GM23338 (cell line): ENCODE measurements at regions not wholly inside any gene's neighbourhood (a gene's known extent, or its start where the extent isn't known, plus 50 kb on each side); places are given as distances from the start of the nearest gene placed in this dataset.

Experiments used
- ATAC-seq: fragments of 200-7000 bp; cut with Tn5 transposase; 3 replicates; pipeline ENCODE4 v1.9.1; 2020
- DNase-seq: peaks from one replicate; pipeline ENCODE4 v3.0.0-alpha.2; 2015; ENCODE audit warnings: low spot score
- H2AFZ ChIP-seq: fragments of 200-600 bp; sonication (generic); 2 replicates; pipeline ENCODE4 v1.8.0; 2016; ENCODE audit warnings: antibody characterized with exemption, mild to moderate bottlenecking, moderate library complexity
- H3F3A ChIP-seq: fragments of 200-600 bp; sonication (generic); replicated peaks from 2 replicates; pipeline ENCODE4 v1.8.0; 2017; ENCODE audit warnings: antibody characterized with exemption, mixed run types, low read depth
- H3K27ac ChIP-seq: fragments of 200-600 bp; sonication (generic); 2 replicates; pipeline ENCODE4 v1.6.1; 2016; ENCODE audit warnings: low read depth
- H3K27me3 ChIP-seq: fragments of 200-600 bp; sonication (generic); 2 replicates; pipeline ENCODE4 v1.8.0; 2016; ENCODE audit warnings: mild to moderate bottlenecking, mixed run types, moderate library complexity; ENCODE audit not compliant: insufficient read depth
- H3K36me3 ChIP-seq: fragments of 200-600 bp; sonication (generic); 2 replicates; pipeline ENCODE4 v1.8.0; 2016; ENCODE audit warnings: mild to moderate bottlenecking; ENCODE audit not compliant: insufficient read depth
- H3K4me1 ChIP-seq: fragments of 200-600 bp; sonication (generic); 2 replicates; pipeline ENCODE4 v1.8.0; 2016; ENCODE audit warnings: mild to moderate bottlenecking, moderate library complexity; ENCODE audit not compliant: insufficient read depth
- H3K4me2 ChIP-seq: fragments of 200-600 bp; sonication (generic); 2 replicates; pipeline ENCODE4 v1.7.1; 2017; ENCODE audit warnings: mixed run types
- H3K4me3 ChIP-seq: fragments of 200-600 bp; sonication (generic); 2 replicates; pipeline ENCODE4 v1.6.1; 2016; ENCODE audit warnings: mixed run types
- H3K79me2 ChIP-seq: fragments of 200-600 bp; sonication (generic); replicated peaks from 2 replicates; pipeline ENCODE4 v1.8.0; 2017; ENCODE audit warnings: mild to moderate bottlenecking; ENCODE audit not compliant: insufficient read depth
- H3K9me2 ChIP-seq: fragments of 200-600 bp; sonication (generic); 2 replicates; pipeline ENCODE4 v1.8.0; 2017; ENCODE audit not compliant: insufficient read depth
- H4K20me1 ChIP-seq: fragments of 200-600 bp; sonication (generic); replicated peaks from 2 replicates; pipeline ENCODE4 v1.8.0; 2017; ENCODE audit warnings: mild to moderate bottlenecking; ENCODE audit not compliant: insufficient read depth
- H3K27ac Mint-ChIP-seq: 2 replicates; pipeline ENCODE4 v1.8.0; 2020; ENCODE audit warnings: inconsistent platforms, mild to moderate bottlenecking, moderate library complexity, mixed read lengths
- H3K27me3 Mint-ChIP-seq: 3 replicates; pipeline ENCODE4 v1.8.0; 2022; ENCODE audit warnings: low read depth, mild to moderate bottlenecking, moderate library complexity, mixed read lengths, inconsistent platforms; ENCODE audit not compliant: insufficient read depth, poor library complexity
- H3K36me3 Mint-ChIP-seq: 3 replicates; pipeline ENCODE4 v1.8.0; 2021; ENCODE audit warnings: low read depth, mild to moderate bottlenecking, inconsistent platforms, moderate library complexity, mixed read lengths
- H3K4me1 Mint-ChIP-seq: 3 replicates; pipeline ENCODE4 v1.8.0; 2020; ENCODE audit warnings: mild to moderate bottlenecking, inconsistent platforms, mixed read lengths
- H3K4me3 Mint-ChIP-seq: 3 replicates; pipeline ENCODE4 v1.8.0; 2021; ENCODE audit warnings: moderate library complexity, mild to moderate bottlenecking, inconsistent platforms, mixed read lengths
- H3K9me3 Mint-ChIP-seq: 3 replicates; pipeline ENCODE4 v1.8.0; 2020; ENCODE audit warnings: moderate library complexity, mild to moderate bottlenecking, inconsistent platforms, mixed read lengths
- CREB1 ChIP-seq: fragments of 250-450 bp; sonication (Bioruptor Pico); IDR thresholded peaks from 2 replicates; pipeline ENCODE4 v1.5.0; 2020; ENCODE audit warnings: low read depth, mild to moderate bottlenecking, moderate library complexity
- CTCF ChIP-seq, 2 experiments: fragments of 200-600 bp in 1 of 2; sonication (generic) in 1 of 2; conservative IDR thresholded peaks; 2 replicates each; pipeline versions ENCODE4 v1.5.1 to v1.6.1; 2016 to 2017; ENCODE audit warnings: antibody characterized with exemption in 2 of 2, low read depth in 2 of 2, mild to moderate bottlenecking in 2 of 2, moderate library complexity in 1 of 2
- EZH2 ChIP-seq: fragments of 200-600 bp; sonication (generic); IDR thresholded peaks from one replicate; pipeline ENCODE4 v1.8.0; 2017; ENCODE audit warnings: antibody characterized with exemption, mild to moderate bottlenecking, low read depth; ENCODE audit not compliant: unreplicated experiment
- EZH2phosphoT487 ChIP-seq: fragments of 200-600 bp; sonication (generic); IDR thresholded peaks from one replicate; pipeline ENCODE4 v1.8.1; 2018; ENCODE audit warnings: antibody characterized with exemption; ENCODE audit not compliant: unreplicated experiment
- JUNB ChIP-seq: IDR thresholded peaks from one replicate; pipeline ENCODE4 v1.6.1; 2016; ENCODE audit warnings: antibody characterized with exemption; ENCODE audit not compliant: unreplicated experiment
- NANOG ChIP-seq: IDR thresholded peaks from 2 replicates; pipeline ENCODE4 v1.6.1; 2016; ENCODE audit warnings: antibody characterized with exemption, borderline replicate concordance
- POLR2AphosphoS5 ChIP-seq: IDR thresholded peaks from 2 replicates; pipeline ENCODE4 v1.6.1; 2016; ENCODE audit warnings: antibody characterized with exemption, low read depth
- STAT1 ChIP-seq: IDR thresholded peaks from one replicate; pipeline ENCODE4 v1.6.1; 2016; ENCODE audit warnings: antibody characterized with exemption; ENCODE audit not compliant: unreplicated experiment
- ZNF114 ChIP-seq: fragments of 250-450 bp; sonication (Bioruptor Pico); IDR thresholded peaks from 2 replicates; pipeline ENCODE4 v1.5.0; 2020; ENCODE audit warnings: mild to moderate bottlenecking, moderate library complexity
- ZNF331 ChIP-seq: fragments of 250-450 bp; sonication (Bioruptor Pico); IDR thresholded peaks from 2 replicates; pipeline ENCODE4 v1.5.0; 2020; ENCODE audit warnings: low read depth, mild to moderate bottlenecking, moderate library complexity
- ZNF462 ChIP-seq: fragments of 250-450 bp; sonication (Bioruptor Pico); IDR thresholded peaks from 2 replicates; pipeline ENCODE4 v1.5.0; 2020; ENCODE audit warnings: mild to moderate bottlenecking, moderate library complexity
- TF ChIP-seq, protein P1 (sequence below): IDR thresholded peaks from 2 replicates; pipeline ENCODE4 v1.6.1; 2016; ENCODE audit warnings: antibody characterized with exemption
- TF ChIP-seq, protein P2 (sequence below): IDR thresholded peaks from one replicate; pipeline ENCODE4 v1.6.1; 2018; ENCODE audit warnings: antibody characterized with exemption; ENCODE audit not compliant: unreplicated experiment

GRCh38 chr4:138446456-138446855 lies 204.3 kb upstream of the SLC7A11 start:
- Histone ChIP-seq H3K9me2 (no peaks in the 10 kb centered on the region), H3K4me1 (no peaks in the 10 kb centered on the region), H3K79me2 (no peaks in the 10 kb centered on the region), H3K4me3 (no peak overlapping the region), H4K20me1 (no peaks in the 10 kb centered on the region), H3K27ac (no peak overlapping the region), H3F3A (no peaks in the 10 kb centered on the region), H3K36me3 (no peaks in the 10 kb centered on the region), H3K4me2 (no peak overlapping the region), H3K27me3 (no peaks in the 10 kb centered on the region), H2AFZ (no peak overlapping the region)
- Mint-ChIP-seq H3K36me3 (no peaks in the 10 kb centered on the region), H3K27me3 (no peaks in the 10 kb centered on the region), H3K4me3 (no peak overlapping the region), H3K27ac (no peak overlapping the region), H3K9me3 (no peaks in the 10 kb centered on the region; the same call in 2 of the 3 replicates), H3K4me1 (no peaks in the 10 kb centered on the region)
- no peak for DNase-seq
- ATAC-seq = no peak
- TF ChIP-seq STAT1 = no peak
- no peak for TF ChIP-seq ZNF331 (CRISPR knock-in tag)
- no peak for TF ChIP-seq CREB1 (CRISPR knock-in tag)
- no peak for TF ChIP-seq NANOG
- TF ChIP-seq EZH2phosphoT487 = no peak
- TF ChIP-seq, protein P1, sequence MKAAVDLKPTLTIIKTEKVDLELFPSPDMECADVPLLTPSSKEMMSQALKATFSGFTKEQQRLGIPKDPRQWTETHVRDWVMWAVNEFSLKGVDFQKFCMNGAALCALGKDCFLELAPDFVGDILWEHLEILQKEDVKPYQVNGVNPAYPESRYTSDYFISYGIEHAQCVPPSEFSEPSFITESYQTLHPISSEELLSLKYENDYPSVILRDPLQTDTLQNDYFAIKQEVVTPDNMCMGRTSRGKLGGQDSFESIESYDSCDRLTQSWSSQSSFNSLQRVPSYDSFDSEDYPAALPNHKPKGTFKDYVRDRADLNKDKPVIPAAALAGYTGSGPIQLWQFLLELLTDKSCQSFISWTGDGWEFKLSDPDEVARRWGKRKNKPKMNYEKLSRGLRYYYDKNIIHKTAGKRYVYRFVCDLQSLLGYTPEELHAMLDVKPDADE = no peak
- TF ChIP-seq, protein P2, sequence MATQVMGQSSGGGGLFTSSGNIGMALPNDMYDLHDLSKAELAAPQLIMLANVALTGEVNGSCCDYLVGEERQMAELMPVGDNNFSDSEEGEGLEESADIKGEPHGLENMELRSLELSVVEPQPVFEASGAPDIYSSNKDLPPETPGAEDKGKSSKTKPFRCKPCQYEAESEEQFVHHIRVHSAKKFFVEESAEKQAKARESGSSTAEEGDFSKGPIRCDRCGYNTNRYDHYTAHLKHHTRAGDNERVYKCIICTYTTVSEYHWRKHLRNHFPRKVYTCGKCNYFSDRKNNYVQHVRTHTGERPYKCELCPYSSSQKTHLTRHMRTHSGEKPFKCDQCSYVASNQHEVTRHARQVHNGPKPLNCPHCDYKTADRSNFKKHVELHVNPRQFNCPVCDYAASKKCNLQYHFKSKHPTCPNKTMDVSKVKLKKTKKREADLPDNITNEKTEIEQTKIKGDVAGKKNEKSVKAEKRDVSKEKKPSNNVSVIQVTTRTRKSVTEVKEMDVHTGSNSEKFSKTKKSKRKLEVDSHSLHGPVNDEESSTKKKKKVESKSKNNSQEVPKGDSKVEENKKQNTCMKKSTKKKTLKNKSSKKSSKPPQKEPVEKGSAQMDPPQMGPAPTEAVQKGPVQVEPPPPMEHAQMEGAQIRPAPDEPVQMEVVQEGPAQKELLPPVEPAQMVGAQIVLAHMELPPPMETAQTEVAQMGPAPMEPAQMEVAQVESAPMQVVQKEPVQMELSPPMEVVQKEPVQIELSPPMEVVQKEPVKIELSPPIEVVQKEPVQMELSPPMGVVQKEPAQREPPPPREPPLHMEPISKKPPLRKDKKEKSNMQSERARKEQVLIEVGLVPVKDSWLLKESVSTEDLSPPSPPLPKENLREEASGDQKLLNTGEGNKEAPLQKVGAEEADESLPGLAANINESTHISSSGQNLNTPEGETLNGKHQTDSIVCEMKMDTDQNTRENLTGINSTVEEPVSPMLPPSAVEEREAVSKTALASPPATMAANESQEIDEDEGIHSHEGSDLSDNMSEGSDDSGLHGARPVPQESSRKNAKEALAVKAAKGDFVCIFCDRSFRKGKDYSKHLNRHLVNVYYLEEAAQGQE = no peak
- TF ChIP-seq ZNF114 = no peak
- no peak for TF ChIP-seq JUNB
- no peak for TF ChIP-seq EZH2
- TF ChIP-seq ZNF462 = no peak
- no peak for TF ChIP-seq CTCF (conservative IDR thresholded peaks at IDR 0.05; ENCODE audit: low read depth in 2 of 2)
- TF ChIP-seq POLR2AphosphoS5 = no peak
